Left lobe of liver (tissue), 2 donors: ENCODE measurements at regions not wholly inside any gene's neighbourhood (a gene's known extent, or its start where the extent isn't known, plus 50 kb on each side); places are given as distances from the start of the nearest gene placed in this dataset.
A peak's percentile ranks its signal among the peaks of the same experiment; 100 is the strongest.
"Not testable (repeated sequence)": the region's sequence is repeated elsewhere in the genome, so short reads cannot be mapped to it uniquely, and the experiment has no call there.

ENCODE experiments used
- ATAC-seq: fragments of 200-7000 bp; cut with Tn5 transposase; one replicate; pipeline ENCODE4 v1.9.1; 2020; ENCODE audit warnings: mild to moderate bottlenecking, moderate library complexity
- DNase-seq: peaks from one replicate; pipeline ENCODE4 v3.0.0-alpha.2; 2020; ENCODE audit warnings: low spot score
- donor health status: DM: no; HTN: no; CAD: no; lungs with moderate emphysema.
- donor health status: DM: no; HTN: yes; CAD: no.

DNA sequence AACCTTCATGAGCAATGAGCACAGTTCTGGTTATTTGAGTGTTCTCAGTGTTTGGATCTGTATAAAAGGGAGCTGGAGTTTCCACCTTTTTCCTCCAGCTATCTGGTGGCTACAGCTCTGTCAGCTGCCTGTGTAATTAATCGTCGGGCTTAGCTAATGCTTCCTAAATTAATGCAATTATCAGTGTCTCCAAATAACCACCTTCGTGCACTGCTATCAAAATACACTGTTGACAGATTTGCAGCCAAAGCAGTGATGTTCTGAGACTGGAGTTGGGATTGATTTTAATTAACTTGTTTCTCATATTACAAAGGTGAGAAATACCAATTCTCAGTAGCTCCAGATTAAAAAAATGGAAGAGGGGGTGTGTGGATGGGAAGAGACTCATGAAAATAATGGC is 325.8 kb downstream of the CBLN1 start:
- no peak for ATAC-seq
- DNase-seq, result no peak

DNA sequence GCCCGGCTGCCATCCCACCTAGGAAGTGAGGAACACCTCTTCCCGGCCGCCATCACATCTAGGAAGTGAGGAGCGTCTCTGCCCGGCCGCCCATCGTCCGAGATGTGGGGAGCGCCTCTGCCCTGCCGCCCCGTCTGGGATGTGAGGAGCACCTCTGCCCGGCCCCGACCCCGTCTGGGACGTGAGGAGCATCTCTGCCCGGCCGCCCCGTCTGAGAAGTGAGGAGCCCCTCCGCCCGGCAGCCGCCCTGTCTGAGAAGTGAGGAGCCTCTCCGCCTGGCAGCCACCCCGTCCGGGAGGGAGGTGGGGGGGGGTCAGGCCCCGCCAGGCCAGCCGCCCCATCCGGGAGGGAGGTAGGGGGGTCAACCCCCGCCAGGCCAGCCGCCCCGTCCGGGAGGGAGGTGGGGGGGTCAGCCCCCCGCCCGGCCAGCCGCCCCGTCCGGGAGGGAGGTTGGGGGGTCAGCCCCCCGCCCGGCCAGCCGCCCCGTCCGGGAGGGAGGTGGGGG is 330.0 kb downstream of the CBLN1 start:
- ATAC-seq, DNase-seq: not testable (repeated sequence)

DNA sequence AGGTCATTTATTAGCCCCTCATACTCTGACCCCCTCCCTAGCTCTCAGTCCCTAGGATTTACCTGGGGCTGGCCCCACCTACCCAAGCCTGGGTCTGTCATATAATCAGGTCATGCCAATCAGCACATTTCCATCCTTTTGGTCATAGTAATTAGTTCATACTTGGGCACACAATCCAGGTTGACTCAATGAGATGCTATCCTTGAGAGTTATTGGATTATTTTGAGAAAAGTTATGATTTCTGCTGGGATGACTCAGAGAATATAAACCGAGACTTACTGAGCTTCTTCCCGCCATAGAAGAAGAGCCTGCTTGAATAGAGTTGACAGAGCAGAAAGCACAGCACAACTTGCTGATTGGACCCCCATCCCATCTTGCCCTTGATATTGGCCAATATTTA is 331.5 kb downstream of the CBLN1 start:
- ATAC-seq, result no peak
- DNase-seq, result no peak

DNA sequence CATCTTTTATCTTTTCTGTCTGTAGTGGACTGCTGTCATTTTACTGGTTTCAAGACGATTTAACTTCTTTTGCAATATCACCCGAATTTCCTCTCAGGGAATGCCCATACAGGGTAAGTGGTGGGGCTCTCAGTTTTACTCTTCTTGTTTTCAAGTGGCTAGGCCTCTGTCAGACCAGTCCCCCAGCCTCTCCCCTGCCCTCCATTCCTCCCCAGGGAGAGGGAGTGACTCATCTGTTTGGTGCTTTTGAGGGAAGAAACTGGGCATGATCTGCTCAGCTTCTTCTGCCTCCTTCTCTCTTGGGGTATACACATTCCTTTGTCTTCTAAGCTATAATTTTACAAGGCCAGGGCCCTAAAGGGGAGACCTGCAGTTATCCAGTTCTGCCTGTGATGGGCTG is 332.0 kb downstream of the CBLN1 start:
- ATAC-seq, result no peak
- DNase-seq, result no peak

DNA sequence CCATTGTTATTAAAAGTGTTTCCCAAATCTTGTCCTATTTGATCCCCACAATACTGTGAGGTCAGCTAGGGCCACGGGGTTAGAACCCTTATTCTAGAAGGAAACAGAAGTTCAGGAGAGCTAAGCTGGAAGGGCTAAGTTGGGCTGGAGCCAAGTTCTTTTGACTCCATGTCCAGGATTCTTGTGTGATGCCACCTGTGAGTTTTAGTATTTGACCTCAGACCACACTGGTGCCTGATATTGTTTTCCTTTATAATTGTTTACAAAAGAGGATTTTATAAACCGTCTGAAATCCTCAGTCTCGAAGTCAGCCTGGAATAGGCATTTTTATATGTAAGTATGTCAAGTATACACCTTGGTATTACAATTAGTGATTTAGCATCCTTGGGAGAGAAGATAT is 332.7 kb downstream of the CBLN1 start:
- no peak for DNase-seq
- no peak for ATAC-seq

DNA sequence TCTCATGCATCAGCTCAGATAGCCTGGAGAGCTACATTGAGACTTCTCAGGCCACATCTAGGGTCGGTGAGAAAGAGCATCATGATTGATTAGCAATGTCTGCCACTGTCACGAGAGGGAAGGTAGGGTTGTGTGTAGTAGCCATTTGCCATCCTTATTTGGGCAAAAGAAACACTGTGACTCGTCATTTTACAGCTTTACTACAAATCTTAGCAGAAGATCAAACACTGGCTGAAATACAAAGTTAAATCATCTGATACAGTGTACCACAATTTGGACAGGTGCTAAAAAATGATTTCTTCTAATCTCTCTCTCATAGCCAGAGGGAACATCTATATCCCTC is 334.3 kb downstream of the CBLN1 start:
- DNase-seq, result no peak
- ATAC-seq, result no peak

DNA sequence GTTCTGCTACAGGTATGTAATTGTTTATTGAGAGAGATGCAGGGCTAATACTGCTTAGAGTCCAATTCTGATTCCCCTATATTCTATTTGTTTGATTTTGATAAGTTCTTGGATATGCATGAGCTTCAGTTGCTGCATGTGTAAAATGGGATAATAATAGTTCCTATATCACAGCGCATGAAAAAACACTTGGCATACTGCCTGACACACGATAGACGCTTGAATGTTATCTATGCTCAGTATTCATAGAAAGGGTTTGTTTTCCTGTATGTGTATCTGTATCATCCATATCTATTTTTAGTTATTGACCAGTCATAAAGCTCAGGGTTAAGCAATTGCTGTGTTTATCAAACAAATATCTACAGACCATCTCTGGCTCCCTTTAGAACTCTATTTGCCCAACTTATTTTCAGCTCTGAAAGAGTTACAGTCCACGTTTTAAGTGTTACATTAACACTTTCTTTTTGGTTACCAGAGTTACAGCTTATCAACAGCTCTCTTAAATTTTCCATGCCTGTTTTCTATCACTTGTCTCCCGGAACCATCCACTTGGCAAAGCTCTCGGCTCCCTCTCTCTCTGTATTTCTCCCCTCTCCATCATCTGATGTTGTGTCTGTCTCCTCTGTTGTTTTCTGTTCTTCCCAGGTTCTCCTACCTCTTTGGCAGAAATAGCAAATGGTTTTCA is 334.8 kb downstream of the CBLN1 start:
- DNase-seq (no peak), ATAC-seq (no peak)

DNA sequence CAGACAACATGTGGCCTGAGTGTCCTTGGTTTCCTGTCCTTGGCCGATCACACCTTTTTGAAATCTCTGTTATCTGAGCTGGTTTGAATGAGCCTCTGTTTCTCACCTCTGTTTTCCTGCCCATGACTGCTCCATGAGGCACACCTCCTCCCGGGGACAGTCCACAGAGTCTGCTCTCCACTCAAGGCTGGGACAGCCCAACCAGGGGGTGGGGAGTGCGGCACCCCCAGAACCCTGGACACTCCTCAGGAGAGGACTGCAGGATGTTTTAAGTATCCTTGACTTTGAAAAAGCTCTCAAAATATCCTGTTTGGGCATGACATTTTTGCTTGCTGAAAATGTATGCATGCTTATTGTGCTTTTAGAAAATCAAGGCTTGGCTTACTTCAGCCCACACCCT is 333.0 kb upstream of the N4BP1 start:
- ATAC-seq (no peak), DNase-seq (no peak)

DNA sequence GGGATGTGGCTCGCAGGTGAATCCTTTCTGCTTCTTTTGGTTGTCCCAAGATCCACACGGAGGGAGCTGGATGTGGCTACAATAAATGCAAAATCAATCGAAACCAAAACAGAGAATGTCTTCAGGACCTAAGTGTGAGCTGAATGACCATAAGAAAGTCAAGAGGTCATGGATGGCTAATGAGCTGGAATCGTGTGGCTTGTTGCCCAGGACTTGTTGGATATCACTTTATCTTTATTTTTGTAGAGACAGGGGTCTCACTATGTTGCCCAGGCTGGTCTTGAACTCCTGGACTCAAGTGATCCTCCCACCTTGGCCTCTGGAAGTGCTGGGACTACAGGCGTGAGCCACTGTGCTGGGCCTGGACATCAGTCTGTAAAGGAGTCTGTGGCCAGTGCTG is 326.8 kb upstream of the N4BP1 start:
- DNase-seq (no peak), ATAC-seq (no peak)

DNA sequence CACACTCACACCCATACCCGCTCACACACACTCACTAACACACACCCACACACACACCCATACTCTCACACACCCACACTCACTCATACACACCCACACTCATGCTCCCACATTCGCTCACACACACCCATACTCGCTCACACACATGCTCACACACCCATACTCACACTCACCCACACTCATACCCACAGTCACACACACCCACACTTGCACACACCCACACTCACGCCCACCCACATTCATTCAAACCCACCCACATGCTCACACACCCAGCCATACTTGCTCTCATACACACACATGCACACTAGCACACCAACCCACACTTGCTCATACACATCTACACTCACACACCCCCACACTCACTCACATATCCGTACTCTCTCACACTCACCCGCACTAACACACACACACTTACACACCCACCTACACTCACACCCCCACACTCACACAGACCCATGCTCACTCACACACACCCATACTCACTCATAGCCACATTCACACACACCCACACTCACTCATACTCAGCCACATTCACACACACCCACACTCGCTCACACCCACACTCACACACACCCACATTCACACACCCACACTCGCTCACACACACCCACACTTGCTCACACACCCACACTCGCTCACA is 322.4 kb upstream of the N4BP1 start:
- DNase-seq (no peak), ATAC-seq (no peak)

DNA sequence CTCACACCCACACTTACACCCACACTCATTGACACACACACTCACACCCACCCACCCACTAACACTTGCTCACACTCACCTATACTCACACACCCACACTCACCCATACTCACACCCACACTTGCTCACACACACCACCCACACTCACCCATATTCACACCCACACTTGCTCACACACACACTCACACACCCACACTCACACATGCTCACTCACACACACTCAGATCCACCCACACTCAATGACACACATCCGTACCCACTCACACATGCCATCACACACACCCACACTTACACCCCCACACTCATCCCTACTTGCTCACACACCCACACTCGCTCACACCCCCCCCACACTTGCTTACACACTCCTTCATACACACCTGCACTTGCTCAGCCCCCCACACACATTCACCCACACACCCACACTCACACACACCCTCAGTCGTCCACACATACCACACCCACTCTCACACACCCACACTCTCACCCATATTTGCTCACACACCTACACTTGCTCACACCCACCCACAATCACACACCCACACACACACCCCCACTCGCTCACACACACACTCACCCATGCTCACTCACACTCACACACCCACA is 321.1 kb upstream of the N4BP1 start:
- DNase-seq (no peak), ATAC-seq (no peak)

DNA sequence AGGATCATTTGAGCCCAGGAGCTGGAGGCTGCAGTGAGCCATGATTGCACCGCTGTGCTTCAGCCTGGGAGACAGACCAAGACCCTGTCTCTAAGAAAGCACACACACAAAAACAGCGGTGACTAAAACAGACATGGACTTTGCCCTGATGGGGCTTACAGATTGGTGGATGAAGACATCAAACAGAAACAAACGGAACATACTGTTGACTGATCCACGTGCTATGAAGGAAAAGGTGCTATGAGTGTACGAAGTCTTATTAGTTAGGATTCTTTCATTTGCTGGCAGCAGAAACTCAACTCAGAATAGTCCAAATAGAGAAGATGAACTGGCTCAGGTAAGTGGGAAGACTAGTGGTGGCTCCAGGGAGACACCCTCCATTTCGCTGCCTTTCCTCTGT is 309.8 kb upstream of the N4BP1 start:
- no peak for ATAC-seq

DNA sequence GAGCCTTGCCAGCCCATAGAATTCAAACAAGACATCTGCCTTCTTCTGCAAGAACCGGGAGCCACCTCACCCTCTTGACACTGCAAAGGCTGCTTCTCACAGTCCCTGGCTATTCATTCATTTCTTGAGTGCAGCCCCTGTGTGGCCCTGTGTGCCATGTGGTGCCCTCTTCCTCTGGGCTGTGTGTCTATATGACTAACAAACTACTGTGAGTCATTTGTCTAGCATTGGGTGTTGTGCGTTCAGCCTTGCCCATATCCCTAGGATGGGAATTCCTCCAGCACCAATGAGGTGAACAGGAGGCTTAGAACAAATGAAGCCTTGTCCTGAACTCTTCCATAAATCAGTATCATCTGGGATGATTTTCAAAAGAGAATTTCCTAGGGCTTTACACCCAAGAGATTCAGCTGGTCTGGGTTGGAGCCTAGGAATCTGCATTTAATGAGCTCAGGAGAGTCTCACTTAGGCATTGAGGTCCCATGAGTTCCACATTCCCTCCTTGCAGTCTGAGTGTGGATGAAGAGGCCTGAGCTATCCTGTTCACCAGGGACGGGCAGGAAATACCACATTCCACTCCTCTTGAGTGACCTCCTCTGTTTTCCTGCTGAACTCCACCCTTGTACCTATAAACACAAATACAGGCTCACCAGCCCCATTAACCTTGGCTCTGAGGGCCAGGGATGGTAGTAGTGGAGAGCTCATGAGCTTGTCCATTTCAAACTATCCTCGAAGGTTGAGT is 308.7 kb upstream of the N4BP1 start:
- DNase-seq, result no peak
- no peak for ATAC-seq

More for the DNA sequence above, 309.8 kb upstream of the N4BP1 start:
- DNase-seq, result no peak

DNA sequence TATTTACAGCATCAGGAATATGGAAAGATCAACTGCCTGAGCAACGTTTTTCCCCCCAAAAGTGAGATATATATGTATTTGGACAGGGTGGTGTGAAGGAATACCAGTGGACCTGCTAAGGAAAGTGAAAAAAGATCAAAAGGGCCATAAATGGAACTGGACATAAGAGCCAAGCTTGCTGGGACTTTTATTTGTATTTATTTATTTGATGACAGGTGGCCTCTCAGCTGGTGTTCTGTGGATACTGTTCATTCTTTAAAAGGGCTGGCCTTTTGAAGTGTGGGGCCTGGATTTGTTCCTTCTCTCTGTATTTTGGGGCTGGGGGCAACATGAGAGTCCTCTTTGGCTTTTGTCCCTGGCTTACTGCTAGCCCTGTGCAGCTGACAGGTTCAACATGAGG is 306.6 kb upstream of the N4BP1 start:
- no peak for ATAC-seq

DNA sequence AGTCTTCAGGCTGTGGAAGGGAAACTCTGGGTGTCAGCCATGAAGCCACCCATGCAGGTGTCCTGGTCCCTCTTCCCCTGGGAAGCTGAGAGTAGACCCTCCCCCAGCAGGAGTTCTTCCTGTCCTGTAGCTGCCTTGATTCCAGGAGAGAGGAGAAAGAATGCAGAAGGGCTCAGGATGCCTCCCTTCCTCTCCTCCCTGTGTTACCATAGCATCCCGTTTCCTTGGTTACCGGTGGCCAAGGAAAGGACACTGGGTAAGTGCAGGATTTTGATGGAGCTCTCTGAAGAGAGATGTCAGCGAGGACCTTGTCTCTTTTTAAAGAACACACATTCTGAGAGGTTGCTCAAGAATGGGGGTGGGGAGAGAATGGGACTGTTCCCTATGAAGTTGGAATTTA is 304.1 kb upstream of the N4BP1 start:
- no peak for DNase-seq
- no peak for ATAC-seq

More for the DNA sequence above, 306.6 kb upstream of the N4BP1 start:
- no peak for DNase-seq

DNA sequence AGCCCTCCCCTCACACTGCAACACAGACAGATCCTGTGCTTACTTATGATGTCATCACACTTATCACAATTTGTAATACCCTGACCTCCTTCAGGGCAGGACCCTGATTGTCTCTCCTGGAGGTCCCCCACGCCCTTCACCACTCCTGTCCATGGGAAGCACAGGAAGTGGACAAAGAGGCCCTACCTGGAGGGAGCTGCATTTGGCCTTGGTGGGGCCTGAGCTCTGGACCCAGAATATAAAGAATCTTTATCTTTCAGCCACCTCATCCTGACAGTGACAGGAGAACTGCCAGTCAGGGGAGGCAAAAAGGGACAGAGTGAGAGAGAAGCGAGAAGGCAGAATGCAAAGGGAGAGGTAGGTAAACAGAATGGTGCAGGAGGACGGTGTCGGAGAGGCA is 303.4 kb upstream of the N4BP1 start:
- no peak for DNase-seq
- ATAC-seq, result no peak

DNA sequence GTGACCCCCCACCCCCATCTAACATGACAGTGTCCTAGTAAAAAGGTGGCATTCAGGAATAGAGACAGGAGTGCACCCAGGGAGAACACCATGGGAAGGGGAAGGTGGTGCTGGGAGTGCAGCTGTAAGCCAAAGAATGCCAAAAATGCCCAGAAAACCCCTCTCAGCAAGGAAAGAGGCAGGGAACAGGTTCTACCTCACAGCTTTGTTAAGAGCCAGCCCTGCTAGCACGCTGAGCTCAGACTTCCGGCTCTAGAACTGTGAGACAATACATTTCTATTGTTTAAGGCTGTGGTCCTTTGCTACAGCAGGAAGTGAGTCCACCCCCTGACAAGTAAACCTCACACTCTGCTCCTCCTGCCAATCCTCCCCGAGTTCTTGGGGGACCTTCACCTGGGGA is 302.4 kb upstream of the N4BP1 start:
- ATAC-seq (no peak), DNase-seq (no peak)

DNA sequence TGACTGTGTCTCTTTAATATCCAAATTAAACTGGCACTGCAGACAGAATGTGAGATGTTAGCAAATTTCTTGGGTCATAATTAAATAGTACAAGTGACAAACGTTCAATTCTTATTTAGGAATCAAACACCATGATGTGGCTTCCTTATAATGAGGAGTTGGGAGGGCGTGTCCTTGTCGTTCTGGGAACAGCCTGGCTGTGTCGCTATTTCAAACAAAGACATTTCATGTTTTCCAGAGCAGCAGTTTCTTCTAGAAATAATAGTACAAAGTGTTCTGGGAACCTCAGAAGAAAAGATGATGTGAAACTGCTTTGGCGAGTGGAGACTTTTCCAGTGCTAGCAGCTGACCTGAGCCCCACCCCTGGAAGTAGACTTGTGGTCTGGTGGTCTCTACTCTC is 301.7 kb upstream of the N4BP1 start:
- DNase-seq (no peak), ATAC-seq (no peak)

DNA sequence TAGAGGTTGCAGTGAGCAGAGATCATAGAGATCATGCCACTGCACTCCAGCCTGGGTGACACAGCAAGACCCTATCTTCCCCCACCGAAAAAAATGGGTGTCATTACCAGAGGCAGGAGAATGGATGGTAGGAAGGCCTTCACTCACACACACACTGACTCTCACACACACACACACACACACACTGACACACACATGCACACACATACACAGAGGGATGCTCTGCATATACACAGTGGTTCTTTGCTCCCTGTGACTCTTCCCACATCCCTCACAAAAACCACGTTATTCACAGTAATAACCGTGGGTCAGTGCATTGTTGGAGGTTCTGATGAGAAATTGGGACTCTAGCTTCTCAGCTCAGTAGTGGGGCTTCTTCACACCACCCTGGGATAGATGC is 300.2 kb upstream of the N4BP1 start:
- ATAC-seq (no peak), DNase-seq (no peak)

DNA sequence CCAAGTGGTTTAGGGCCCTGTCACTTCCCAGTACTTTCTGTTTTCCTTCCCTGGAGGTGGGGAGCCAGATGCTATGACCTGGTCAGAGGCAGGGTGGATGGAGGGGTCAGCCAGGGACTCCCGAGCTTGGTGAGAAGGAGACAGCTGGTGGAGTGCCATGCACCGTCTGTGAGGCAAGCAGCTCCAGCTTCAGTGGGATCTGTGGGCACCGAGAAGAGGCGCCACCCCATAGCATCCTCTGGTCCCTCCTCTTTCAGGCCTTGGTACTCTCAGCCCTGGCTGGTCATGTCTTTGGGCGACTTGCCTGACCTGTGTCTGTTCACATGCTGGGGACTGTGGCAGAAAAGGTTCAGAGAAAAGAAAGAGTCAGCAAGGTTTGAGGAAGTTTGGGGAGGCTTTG is 299.3 kb upstream of the N4BP1 start:
- DNase-seq (no peak), ATAC-seq (no peak)

DNA sequence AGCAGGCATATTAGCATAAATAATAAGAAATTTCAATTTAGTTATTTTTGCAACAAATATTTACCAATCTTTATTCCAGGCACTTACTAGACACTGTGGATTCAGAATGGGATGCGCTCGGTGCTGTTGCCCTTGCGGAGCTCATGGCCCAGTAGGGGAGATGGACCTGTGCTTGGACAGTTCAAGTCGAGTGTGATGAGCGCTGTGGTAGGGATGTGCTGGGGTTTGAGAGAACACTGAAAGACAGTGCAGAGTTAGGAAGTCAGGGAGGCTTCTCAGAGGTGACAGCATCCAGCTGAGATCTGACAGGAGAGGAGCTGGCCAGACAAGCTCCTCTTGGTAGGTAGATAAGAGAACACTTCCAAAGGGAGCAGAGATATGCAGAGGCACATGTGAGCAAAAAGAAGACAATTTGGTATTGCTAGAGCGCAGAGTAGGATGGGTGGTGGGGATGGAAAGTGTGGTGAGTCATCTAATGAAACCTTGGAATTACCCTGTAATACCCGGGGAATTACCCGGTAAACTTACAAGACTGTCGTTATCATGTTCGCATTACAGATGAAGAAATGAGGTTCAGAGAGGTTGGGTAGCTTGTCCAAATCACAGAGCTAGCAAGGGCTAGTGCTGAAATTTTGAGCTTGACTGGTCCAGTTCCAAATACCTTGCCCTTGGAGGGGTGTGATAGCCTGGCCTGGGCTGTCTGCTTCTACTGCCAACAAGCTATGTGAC is 298.1 kb upstream of the N4BP1 start:
- no peak for ATAC-seq
- DNase-seq, result peak; percentile 5
